RKO (cell line): ENCODE measurements at regions not wholly inside any gene's neighbourhood (a gene's known extent, or its start where the extent isn't known, plus 50 kb on each side); places are given as distances from the start of the nearest gene placed in this dataset.

Source experiments
- DNase-seq: peaks from one replicate; pipeline ENCODE4 v3.0.0-alpha.2; 2016; ENCODE audit warnings: low spot score

DNA sequence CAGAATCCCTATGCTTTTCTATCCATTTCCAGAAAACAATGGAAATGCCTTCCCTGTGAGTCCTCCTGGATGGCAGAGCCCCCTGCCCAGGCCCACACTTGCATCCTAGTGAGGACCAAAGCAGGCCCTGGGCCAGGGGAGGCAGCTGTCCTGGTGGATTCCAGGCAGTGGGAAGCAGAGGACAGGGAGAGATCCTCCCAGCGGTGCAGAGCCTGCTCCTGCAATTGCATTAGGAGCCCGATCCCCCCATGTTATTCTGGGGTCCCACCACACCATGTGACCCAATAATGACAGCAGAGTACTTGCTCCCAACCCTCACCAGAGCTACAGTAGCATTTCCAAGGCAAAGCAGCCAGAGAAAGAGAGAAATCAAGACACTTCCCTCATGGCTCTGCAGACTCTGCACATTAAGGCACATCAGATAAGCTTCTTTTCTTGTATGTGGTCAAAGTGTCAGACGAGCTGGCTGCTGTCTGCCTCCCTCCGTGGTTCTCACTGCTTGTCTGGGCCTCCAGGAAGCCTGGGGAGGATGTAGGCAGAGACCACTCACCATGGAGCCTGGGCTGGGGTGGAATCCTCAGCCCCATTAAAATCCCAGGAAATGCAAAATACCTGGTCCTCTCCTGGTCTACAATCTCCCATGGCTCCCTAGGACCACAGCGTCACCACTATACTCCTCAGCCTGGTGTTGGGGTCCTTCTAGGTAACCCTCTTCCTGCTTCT, 54.9 kb upstream of the RUNX3 start:
- DNase-seq, result no peak

GRCh38 chr1:24984300-24984699, 54.2 kb upstream of the RUNX3 start:
- DNase-seq, result no peak

DNA sequence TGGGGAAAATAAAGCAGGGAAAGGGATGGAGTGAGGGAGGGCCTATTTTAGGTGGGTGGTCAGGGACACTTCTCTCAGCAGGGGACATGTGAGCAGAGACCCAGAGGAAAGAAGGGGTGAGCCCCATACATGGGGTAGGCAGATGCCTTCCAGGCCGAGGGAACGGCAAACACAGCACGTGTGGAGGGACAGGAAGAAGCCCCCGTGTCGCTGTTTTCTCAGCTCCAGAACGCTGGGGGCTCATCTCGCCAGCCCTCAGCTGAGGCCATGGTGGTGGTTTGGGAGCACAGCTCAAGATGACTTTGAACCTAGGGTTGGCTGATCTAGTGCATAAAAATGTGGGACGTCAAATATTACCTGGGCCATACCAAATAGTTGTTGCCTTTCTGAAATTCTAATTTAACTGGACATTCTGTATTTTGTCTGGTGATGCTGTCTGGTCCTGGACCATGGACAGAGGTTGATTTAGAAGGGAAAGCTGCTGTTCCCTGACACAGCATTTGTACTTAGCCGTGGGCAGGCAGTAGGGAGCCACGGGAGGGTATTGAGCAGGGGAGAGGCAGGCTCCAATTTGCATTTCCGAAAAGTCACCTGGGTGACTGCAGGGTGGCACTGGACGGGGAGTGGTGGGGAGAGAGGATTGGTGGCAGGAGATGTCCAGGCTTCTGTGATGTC, 53.1 kb upstream of the RUNX3 start:
- DNase-seq, result no peak

GRCh38 chr1:24981631-24982005, 51.5 kb upstream of the RUNX3 start:
- no peak for DNase-seq

- no peak for DNase-seq
These were observed 51.0 kb upstream of the RUNX3 start for GRCh38 chr1:24980836-24981630.
